GM12891 (cell line): ENCODE measurements at regions not wholly inside any gene's neighbourhood (a gene's known extent, or its start where the extent isn't known, plus 50 kb on each side); places are given as distances from the start of the nearest gene placed in this dataset.

Experiments
- PAX5 ChIP-seq: IDR thresholded peaks from 2 replicates; pipeline ENCODE4 v1.6.1; 2011; ENCODE audit warnings: low read length, moderate library complexity, mild to moderate bottlenecking; ENCODE audit not compliant: insufficient read depth, severe bottlenecking
- POLR2A ChIP-seq: IDR thresholded peaks from 2 replicates; pipeline ENCODE4 v1.6.1; 2011; ENCODE audit warnings: low read depth, low read length, control low read depth
- POLR2AphosphoS5 ChIP-seq: IDR thresholded peaks from 2 replicates; pipeline ENCODE4 v1.6.1; 2011; ENCODE audit warnings: low read depth, low read length, control low read depth
- POU2F2 ChIP-seq: IDR thresholded peaks from 2 replicates; pipeline ENCODE4 v1.6.1; 2011; ENCODE audit warnings: low read depth, mild to moderate bottlenecking, control low read depth, low read length, moderate library complexity
- SPI1 ChIP-seq: IDR thresholded peaks from 2 replicates; pipeline ENCODE4 v1.6.1; 2011; ENCODE audit warnings: low read depth, low read length, control low read depth
- TAF1 ChIP-seq: IDR thresholded peaks from 2 replicates; pipeline ENCODE4 v1.6.1; 2011; ENCODE audit warnings: low read depth, low read length, control low read depth

- no peak for TF ChIP-seq POLR2AphosphoS5
- no peak for TF ChIP-seq POLR2A
- TF ChIP-seq TAF1 = no peak
- TF ChIP-seq SPI1 = no peak
- no peak for TF ChIP-seq PAX5
- TF ChIP-seq POU2F2 = no peak
Measured at GRCh38 chr16:73140929-73141328, 93.0 kb upstream of the ZFHX3 start.
